ENCODE measurements at regions not wholly inside any gene's neighbourhood (a gene's known extent, or its start where the extent isn't known, plus 50 kb on each side); places are given as distances from the start of the nearest gene placed in this dataset.

DNA sequence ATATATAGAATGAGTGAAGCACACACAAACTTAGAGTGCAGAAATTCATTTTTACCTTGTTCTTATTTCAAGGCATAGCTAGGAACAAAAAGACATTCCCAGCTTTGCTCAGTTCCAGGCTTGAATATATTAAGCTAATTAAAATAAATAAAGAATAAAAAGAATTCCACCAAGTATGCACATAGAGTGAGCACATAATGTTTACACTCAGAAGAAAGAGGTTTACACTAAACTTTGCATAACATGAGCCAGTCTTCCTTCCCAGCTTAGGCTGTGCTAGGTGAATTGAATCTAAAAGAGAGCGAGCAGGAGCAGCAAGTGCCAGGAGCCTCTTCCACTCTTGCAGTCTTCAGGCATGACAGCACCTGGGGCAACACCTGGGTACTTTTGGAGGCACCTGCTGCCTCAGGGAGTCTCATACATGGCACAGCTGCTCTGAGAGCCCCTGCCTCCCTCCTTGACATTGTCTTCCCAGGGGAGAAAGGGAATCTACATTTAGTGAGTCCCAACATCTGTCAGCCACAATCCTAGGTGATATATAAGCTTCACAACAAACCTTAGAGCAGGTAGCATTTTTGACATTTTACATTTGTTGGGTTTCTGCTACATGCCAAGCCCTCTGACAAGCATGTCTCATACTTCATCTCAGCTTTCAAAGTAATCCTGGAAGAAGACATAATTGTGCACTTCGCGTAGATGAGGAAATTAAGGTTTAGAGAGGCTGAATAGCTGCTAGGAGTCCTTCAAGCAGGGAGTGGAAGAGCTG is 732.7 kb upstream of the TENM4 start:
- TF ChIP-seq CREM (IDR thresholded peaks at IDR 0.05; ENCODE audit: low read depth) (no peak), CBFB (IDR thresholded peaks at IDR 0.05; ENCODE audit: low read depth) (no peak), CBX3 (IDR thresholded peaks at IDR 0.05; ENCODE audit: borderline replicate concordance, low read depth) (no peak), CTCF (IDR thresholded peaks at IDR 0.05 in 2 of 3, conservative IDR thresholded peaks at IDR 0.05 in 1 of 3; ENCODE audit: control insufficient read depth in 2 of 3, extremely low read depth in 1 of 3, insufficient read depth in 1 of 3, low read depth in 3 of 3, low read length in 3 of 3) (no peak), SMC3 (IDR thresholded peaks at IDR 0.05; ENCODE audit: borderline replicate concordance, low read length) (no peak), NR2C2 (IDR thresholded peaks at IDR 0.05; ENCODE audit: borderline replicate concordance, control insufficient read depth, insufficient read length, low read depth) (no peak), POLR2A (IDR thresholded peaks at IDR 0.05; ENCODE audit: low read depth, low read length) (no peak), NFIC (IDR thresholded peaks at IDR 0.05; ENCODE audit: low read depth, low read length) (no peak), POLR2AphosphoS5 (IDR thresholded peaks at IDR 0.05; ENCODE audit: low read length) (no peak), REST (IDR thresholded peaks at IDR 0.05; ENCODE audit: low read depth, low read length) (no peak), CEBPB (IDR thresholded peaks at IDR 0.05; ENCODE audit: borderline replicate concordance in 1 of 2, low read depth in 2 of 2, low read length in 2 of 2) (no peak)
- TF ChIP-seq, protein P1, sequence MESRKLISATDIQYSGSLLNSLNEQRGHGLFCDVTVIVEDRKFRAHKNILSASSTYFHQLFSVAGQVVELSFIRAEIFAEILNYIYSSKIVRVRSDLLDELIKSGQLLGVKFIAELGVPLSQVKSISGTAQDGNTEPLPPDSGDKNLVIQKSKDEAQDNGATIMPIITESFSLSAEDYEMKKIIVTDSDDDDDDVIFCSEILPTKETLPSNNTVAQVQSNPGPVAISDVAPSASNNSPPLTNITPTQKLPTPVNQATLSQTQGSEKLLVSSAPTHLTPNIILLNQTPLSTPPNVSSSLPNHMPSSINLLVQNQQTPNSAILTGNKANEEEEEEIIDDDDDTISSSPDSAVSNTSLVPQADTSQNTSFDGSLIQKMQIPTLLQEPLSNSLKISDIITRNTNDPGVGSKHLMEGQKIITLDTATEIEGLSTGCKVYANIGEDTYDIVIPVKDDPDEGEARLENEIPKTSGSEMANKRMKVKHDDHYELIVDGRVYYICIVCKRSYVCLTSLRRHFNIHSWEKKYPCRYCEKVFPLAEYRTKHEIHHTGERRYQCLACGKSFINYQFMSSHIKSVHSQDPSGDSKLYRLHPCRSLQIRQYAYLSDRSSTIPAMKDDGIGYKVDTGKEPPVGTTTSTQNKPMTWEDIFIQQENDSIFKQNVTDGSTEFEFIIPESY (IDR thresholded peaks at IDR 0.05): no peak
